ENCODE measurements at regions not wholly inside any gene's neighbourhood (a gene's known extent, or its start where the extent isn't known, plus 50 kb on each side); places are given as distances from the start of the nearest gene placed in this dataset.

DNA sequence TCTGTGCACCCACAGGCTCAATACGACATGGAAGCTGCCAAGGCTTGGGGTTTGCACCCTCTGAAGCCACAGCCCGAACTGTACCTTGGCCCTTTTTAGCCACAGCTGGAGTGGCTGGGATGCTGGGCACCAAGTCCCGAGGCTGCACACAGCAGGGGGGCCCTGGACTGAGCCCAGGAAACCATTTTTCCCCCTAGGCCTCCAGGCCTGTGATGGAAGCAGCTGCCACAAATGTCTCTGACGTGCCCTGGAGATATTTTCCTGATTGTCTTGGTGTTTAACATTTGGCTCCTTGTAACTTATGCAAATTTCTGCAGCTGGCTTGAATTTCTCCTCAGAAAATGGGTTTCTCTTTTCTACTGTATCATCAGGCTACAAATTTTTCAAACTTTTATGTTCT is 82.3 kb upstream of the LPAR1 start:
- no peak overlapping the region for H3K27ac ChIP-seq (ENCODE audit: low read depth, low read length, poor library complexity, severe bottlenecking)
- no peak overlapping the region for H3K4me2 ChIP-seq (ENCODE audit: low read length)
- no peaks in the 10 kb centered on the region for H4K20me1 ChIP-seq (ENCODE audit: insufficient read depth, low read length)
- no peak overlapping the region for H2AFZ ChIP-seq (ENCODE audit: low read length)
- no peaks in the 10 kb centered on the region for H3K27me3 ChIP-seq (ENCODE audit: insufficient read depth, low read length)
- no peaks in the 10 kb centered on the region for H3K79me2 ChIP-seq (ENCODE audit: insufficient read depth, low read length)
- H3K36me3 ChIP-seq (ENCODE audit: insufficient read depth, low read length): no peaks in the 10 kb centered on the region
- H3K4me1 ChIP-seq (ENCODE audit: insufficient read depth, low read length, severe bottlenecking): no peaks in the 10 kb centered on the region
- no peak overlapping the region for H3K4me3 ChIP-seq (ENCODE audit: low read depth, low read length, poor library complexity, severe bottlenecking)
- H3F3A ChIP-seq (ENCODE audit: insufficient read depth, low read length): no peaks in the 10 kb centered on the region
- no peak overlapping the region for H3K9ac ChIP-seq (ENCODE audit: low read length)
- TF ChIP-seq, protein P1, sequence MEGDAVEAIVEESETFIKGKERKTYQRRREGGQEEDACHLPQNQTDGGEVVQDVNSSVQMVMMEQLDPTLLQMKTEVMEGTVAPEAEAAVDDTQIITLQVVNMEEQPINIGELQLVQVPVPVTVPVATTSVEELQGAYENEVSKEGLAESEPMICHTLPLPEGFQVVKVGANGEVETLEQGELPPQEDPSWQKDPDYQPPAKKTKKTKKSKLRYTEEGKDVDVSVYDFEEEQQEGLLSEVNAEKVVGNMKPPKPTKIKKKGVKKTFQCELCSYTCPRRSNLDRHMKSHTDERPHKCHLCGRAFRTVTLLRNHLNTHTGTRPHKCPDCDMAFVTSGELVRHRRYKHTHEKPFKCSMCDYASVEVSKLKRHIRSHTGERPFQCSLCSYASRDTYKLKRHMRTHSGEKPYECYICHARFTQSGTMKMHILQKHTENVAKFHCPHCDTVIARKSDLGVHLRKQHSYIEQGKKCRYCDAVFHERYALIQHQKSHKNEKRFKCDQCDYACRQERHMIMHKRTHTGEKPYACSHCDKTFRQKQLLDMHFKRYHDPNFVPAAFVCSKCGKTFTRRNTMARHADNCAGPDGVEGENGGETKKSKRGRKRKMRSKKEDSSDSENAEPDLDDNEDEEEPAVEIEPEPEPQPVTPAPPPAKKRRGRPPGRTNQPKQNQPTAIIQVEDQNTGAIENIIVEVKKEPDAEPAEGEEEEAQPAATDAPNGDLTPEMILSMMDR (IDR thresholded peaks at IDR 0.05; ENCODE audit: low read length): no peak
- no peak for TF ChIP-seq EZH2 (IDR thresholded peaks at IDR 0.05; ENCODE audit: borderline replicate concordance, low read length)
- H3K9me2 ChIP-seq (ENCODE audit: low read depth, low read length): no peaks in the 10 kb centered on the region
- no peaks in the 10 kb centered on the region for H3K9me3 ChIP-seq (ENCODE audit: low read length)

DNA sequence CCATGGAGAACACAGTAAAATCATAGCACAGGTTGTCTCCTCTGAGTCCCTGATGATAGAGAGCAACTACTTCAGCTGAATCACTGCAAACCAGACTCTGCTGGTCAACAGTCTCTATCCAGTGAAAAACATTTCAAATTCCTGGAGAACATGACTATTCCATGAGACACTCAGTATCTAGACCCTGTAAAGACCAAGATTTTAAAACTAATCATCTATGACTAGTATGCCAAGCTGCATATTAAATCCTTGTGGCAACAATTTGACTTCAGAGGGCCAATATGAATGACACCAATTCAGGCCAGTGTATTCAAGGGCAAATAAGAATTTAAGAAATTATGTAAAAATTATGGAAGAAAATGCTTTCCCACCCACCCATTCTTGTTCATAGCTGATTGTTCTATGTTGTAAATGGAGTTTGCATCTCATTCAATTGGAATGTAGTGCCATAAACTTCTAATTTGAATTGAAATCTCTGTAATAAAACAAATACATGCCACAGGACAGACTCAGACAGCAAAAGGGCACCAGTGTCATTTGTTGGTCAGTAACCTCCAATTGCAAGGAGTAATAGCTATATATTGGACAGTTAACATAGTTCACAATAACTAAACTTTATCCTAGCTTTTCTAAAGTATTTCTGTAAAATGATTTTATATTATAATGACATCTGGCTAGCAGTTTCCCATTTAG is 80.1 kb upstream of the LPAR1 start:
- Histone ChIP-seq H3F3A (ENCODE audit: insufficient read depth, low read length) (no peaks in the 10 kb centered on the region), H3K27me3 (ENCODE audit: insufficient read depth, low read length) (no peaks in the 10 kb centered on the region), H3K4me2 (ENCODE audit: low read length) (no peak overlapping the region), H3K36me3 (ENCODE audit: insufficient read depth, low read length) (no peaks in the 10 kb centered on the region), H3K79me2 (ENCODE audit: insufficient read depth, low read length) (no peaks in the 10 kb centered on the region), H3K27ac (ENCODE audit: low read depth, low read length, poor library complexity, severe bottlenecking) (no peak overlapping the region), H3K9ac (ENCODE audit: low read length) (no peak overlapping the region), H3K9me2 (ENCODE audit: low read depth, low read length) (no peaks in the 10 kb centered on the region), H4K20me1 (ENCODE audit: insufficient read depth, low read length) (no peaks in the 10 kb centered on the region), H2AFZ (ENCODE audit: low read length) (no peak overlapping the region), H3K4me1 (ENCODE audit: insufficient read depth, low read length, severe bottlenecking) (no peaks in the 10 kb centered on the region), H3K9me3 (ENCODE audit: low read length) (no peaks in the 10 kb centered on the region), H3K4me3 (ENCODE audit: low read depth, low read length, poor library complexity, severe bottlenecking) (no peak overlapping the region)
- TF ChIP-seq, protein P1 (IDR thresholded peaks at IDR 0.05; ENCODE audit: low read length): no peak
- TF ChIP-seq EZH2 (IDR thresholded peaks at IDR 0.05; ENCODE audit: borderline replicate concordance, low read length): no peak

DNA sequence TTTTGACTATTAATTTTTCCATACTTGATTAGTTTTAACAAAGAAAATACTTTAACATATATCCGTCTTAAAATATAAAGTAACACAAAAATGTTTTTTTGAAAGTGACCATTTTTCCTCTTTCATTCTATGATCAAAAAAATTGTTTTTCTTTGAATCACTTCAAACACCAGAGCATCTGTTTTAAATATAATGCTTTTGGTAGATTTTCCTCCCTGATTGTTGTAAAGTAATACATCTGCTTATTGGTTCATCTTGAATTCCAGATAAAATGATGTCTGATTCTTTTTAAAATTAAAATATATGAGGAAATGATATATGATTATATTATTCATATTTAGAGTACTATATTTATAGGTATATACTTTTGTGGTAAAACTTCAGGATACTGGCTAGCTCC is 76.2 kb upstream of the LPAR1 start:
- Histone ChIP-seq H4K20me1 (ENCODE audit: insufficient read depth, low read length) (no peaks in the 10 kb centered on the region), H2AFZ (ENCODE audit: low read length) (no peak overlapping the region), H3F3A (ENCODE audit: insufficient read depth, low read length) (no peaks in the 10 kb centered on the region), H3K9me2 (ENCODE audit: low read depth, low read length) (no peaks in the 10 kb centered on the region), H3K4me2 (ENCODE audit: low read length) (no peak overlapping the region), H3K36me3 (ENCODE audit: insufficient read depth, low read length) (no peaks in the 10 kb centered on the region), H3K27me3 (ENCODE audit: insufficient read depth, low read length) (no peaks in the 10 kb centered on the region), H3K9ac (ENCODE audit: low read length) (no peak overlapping the region), H3K4me1 (ENCODE audit: insufficient read depth, low read length, severe bottlenecking) (no peaks in the 10 kb centered on the region), H3K79me2 (ENCODE audit: insufficient read depth, low read length) (no peaks in the 10 kb centered on the region), H3K27ac (ENCODE audit: low read depth, low read length, poor library complexity, severe bottlenecking) (no peak overlapping the region), H3K9me3 (ENCODE audit: low read length) (no peaks in the 10 kb centered on the region), H3K4me3 (ENCODE audit: low read depth, low read length, poor library complexity, severe bottlenecking) (no peak overlapping the region)
- TF ChIP-seq, protein P1 (IDR thresholded peaks at IDR 0.05; ENCODE audit: low read length): no peak
- no peak for TF ChIP-seq EZH2 (IDR thresholded peaks at IDR 0.05; ENCODE audit: borderline replicate concordance, low read length)
